ENCODE measurements at regions not wholly inside any gene's neighbourhood (a gene's known extent, or its start where the extent isn't known, plus 50 kb on each side); places are given as distances from the start of the nearest gene placed in this dataset.
"Not testable (repeated sequence)": the region's sequence is repeated elsewhere in the genome, so short reads cannot be mapped to it uniquely, and the experiment has no call there.

DNA sequence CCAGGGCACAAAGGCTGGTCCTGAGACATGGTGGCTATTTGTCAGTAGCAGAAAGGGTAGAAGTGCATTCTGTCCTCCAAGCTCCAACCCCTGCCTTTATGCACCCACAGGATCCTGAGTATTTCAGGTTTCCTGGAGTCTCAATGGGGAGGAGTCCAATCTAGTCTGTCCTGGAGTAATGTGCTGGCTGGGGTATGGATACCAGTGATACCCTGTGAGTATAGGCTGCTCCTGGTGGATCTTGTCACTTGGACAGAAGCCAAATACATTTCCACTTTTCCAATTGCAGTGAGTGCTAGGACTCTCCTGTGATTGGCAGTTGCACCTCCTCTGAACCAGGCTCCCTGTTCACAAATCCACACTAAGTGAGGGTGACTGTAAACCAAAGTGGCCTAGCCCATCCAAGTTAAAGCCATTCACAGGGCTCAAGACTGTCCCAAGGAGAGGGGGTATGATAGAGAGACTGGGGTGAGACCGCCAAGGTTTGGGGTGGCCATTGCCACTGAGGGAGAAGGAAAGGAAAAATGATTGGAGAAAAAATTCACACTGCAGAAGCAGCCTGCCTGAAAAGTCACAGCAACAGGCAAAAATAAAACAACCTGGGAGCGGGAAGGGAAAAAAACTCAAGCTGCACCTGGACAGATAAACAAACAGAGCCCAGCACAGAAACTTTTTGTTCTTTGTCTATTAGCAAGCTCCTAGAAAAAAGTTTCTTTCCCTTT lies 163.4 kb upstream of the ETV3 start:
- Mint-ChIP-seq H3K4me3 (no peak overlapping the region), H3K36me3 (ENCODE audit: low read depth) (no peaks in the 10 kb centered on the region), H3K9me3 (no peaks in the 10 kb centered on the region), H3K4me1 (ENCODE audit: low read depth) (no peaks in the 10 kb centered on the region), H3K27me3 (ENCODE audit: insufficient read depth) (peaks cover 5% of the 10 kb centered on the region), H3K27ac (no peak overlapping the region)
- TF ChIP-seq, protein P1, sequence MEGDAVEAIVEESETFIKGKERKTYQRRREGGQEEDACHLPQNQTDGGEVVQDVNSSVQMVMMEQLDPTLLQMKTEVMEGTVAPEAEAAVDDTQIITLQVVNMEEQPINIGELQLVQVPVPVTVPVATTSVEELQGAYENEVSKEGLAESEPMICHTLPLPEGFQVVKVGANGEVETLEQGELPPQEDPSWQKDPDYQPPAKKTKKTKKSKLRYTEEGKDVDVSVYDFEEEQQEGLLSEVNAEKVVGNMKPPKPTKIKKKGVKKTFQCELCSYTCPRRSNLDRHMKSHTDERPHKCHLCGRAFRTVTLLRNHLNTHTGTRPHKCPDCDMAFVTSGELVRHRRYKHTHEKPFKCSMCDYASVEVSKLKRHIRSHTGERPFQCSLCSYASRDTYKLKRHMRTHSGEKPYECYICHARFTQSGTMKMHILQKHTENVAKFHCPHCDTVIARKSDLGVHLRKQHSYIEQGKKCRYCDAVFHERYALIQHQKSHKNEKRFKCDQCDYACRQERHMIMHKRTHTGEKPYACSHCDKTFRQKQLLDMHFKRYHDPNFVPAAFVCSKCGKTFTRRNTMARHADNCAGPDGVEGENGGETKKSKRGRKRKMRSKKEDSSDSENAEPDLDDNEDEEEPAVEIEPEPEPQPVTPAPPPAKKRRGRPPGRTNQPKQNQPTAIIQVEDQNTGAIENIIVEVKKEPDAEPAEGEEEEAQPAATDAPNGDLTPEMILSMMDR (IDR thresholded peaks at IDR 0.05) = no peak
- no peak for DNase-seq

DNA sequence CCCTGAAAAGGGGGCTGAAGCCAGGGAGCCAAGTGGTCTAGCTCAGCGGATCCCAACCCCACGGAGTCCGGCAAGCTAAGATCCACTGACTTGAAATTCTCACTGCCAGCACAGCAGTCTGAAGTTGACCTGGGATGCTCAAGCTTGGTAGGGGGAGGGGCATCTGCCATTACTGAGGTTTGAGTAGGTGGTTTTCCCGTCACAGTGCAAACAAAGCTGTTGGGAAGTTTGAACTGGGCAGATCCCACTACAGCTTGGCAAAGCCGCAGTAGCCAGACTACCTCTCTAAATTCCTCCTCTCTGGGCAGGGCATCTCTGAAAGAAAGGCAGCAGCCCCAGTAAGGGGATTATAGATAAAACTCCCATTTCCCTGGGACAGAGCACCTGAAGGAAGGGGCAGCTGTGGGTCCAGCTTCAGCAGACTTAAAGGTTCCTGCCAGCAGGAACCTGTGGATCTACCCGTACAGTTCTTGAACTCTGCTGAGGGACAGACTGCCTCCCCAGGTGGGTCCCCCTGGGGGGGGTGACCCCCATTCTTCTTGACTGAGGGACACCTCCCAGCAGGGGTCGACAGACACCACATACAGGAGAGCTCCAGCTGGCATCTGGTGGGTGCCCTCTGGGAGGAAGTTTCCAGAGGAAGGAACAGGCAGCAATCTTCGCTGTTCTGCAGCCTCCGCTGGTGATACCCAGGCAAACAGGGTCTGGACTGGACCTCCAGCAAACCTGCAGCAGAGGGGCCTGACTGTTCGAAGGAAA lies 156.4 kb upstream of the ETV3 start:
- not testable (repeated sequence) for H3K27ac Mint-ChIP-seq

DNA sequence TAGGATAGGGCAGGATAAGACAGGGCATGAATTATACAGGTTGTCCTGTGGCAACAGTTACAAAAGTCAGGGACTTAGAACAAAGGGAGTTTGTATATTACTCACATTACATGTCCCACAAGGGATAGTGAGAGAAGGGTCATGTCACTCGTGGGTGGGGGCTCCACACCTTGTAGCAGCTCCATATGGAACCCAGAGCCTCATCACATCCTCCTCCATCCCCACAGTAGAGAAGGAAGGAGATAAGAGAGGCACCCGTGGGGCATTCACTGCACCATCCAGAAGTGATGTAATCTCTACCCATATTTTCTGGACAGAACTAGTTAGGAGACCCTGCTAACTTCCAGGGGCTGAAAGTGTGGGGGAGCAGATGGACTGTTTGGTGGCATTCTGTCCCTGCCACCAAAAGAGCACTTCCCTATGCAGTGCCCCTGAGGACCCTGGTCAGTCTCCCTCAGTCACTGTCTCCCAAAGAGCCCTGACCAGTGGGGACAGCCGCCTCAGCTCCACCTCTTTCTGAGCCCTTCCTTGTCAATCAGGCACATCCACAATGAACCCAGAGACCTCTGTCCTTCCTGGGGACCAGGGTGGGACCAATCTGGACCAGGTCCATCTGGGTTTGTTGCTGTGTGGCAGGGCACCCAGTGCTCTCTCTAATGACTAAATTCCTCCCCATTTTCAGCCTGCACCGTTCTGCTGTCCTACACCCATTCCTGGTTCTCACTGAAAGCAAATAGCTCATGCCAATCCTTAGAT lies 154.8 kb upstream of the ETV3 start:
- Mint-ChIP-seq H3K4me3 (no peak overlapping the region), H3K4me1 (ENCODE audit: low read depth) (no peaks in the 10 kb centered on the region), H3K9me3 (no peaks in the 10 kb centered on the region), H3K27me3 (ENCODE audit: insufficient read depth) (peaks cover 21% of the 10 kb centered on the region), H3K36me3 (ENCODE audit: low read depth) (no peaks in the 10 kb centered on the region), H3K27ac (no peak overlapping the region)
- TF ChIP-seq, protein P1 (IDR thresholded peaks at IDR 0.05) = no peak
- no peak for DNase-seq

More for the DNA sequence above, 156.4 kb upstream of the ETV3 start:
- DNase-seq; H3K4me1 Mint-ChIP-seq (ENCODE audit: low read depth); H3K4me3 Mint-ChIP-seq; H3K36me3 Mint-ChIP-seq (ENCODE audit: low read depth); H3K9me3 Mint-ChIP-seq: not testable (repeated sequence)
- peaks cover 10% of the 10 kb centered on the region for H3K27me3 Mint-ChIP-seq (ENCODE audit: insufficient read depth)

DNA sequence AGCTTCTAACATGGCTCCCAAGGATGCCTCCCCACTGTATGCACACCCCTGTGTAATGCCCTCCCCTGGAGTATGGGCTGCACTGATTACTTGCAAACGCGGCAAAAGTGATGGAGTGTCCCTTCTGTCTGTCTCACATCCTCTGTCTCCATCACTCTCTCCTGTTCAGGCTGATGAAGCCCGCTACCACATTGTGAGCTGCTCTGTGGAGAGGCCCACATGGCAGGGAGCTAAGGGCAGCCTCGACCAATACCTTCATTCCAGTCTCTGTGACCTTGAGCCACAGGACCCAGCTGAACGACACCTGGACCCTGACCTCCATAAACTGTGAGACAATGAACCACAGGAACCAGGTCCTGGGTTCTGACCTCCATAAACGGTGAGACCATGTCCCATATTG lies 154.1 kb upstream of the ETV3 start:
- Mint-ChIP-seq H3K27me3 (ENCODE audit: insufficient read depth) (peaks cover 21% of the 10 kb centered on the region), H3K4me3 (no peak overlapping the region), H3K9me3 (no peaks in the 10 kb centered on the region), H3K36me3 (ENCODE audit: low read depth) (no peaks in the 10 kb centered on the region), H3K27ac (no peak overlapping the region), H3K4me1 (ENCODE audit: low read depth) (no peaks in the 10 kb centered on the region)
- DNase-seq = no peak
- TF ChIP-seq, protein P1 (IDR thresholded peaks at IDR 0.05) = no peak

DNA sequence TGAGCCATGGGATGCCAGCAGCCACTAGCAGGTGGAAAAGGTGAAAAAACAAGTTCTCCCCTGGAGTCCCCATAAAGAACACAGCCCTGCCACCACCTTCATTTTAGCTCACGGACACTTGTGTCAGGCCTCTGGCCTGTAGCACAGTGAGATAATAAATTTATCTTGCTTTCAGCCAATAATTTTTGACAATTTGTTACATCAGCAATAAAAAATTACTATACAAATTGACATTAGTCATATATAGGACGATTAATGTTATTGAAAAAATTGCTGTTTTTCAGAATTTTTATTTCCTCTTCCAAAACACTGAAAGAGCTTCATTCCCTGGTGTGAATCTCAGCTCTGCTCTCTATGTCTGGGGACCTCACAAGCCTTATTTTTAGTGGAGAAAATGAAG lies 152.9 kb upstream of the ETV3 start:
- no peak overlapping the region for H3K27ac Mint-ChIP-seq
- no peak overlapping the region for H3K4me3 Mint-ChIP-seq
- H3K27me3 Mint-ChIP-seq (ENCODE audit: insufficient read depth) = peaks cover 26% of the 10 kb centered on the region
- no peaks in the 10 kb centered on the region for H3K36me3 Mint-ChIP-seq (ENCODE audit: low read depth)
- no peaks in the 10 kb centered on the region for H3K4me1 Mint-ChIP-seq (ENCODE audit: low read depth)
- TF ChIP-seq, protein P1 (IDR thresholded peaks at IDR 0.05) = no peak
- H3K9me3 Mint-ChIP-seq = no peaks in the 10 kb centered on the region
- DNase-seq = no peak

All from HFFc6 (cell line).